ENCODE measurements at regions not wholly inside any gene's neighbourhood (a gene's known extent, or its start where the extent isn't known, plus 50 kb on each side); places are given as distances from the start of the nearest gene placed in this dataset.

- Histone ChIP-seq H3K36me3 (ENCODE audit: insufficient read depth, low read length) (no peaks in the 10 kb centered on the region), H3K27ac (ENCODE audit: low read depth, low read length) (no peak overlapping the region), H3K4me1 (ENCODE audit: insufficient read depth, low read length) (no peaks in the 10 kb centered on the region), H3K9me3 (ENCODE audit: insufficient read depth, low read depth, low read length) (no peaks in the 10 kb centered on the region), H3K27me3 (ENCODE audit: insufficient read depth, low read length) (no peaks in the 10 kb centered on the region), H3K4me3 (ENCODE audit: insufficient read depth, low read depth, low read length) (no peak overlapping the region), H3K9ac (ENCODE audit: low read length) (no peak overlapping the region), H3K79me2 (ENCODE audit: insufficient read depth, low read length) (no peaks in the 10 kb centered on the region), H2AFZ (ENCODE audit: low read depth, low read length) (no peak overlapping the region), H4K20me1 (ENCODE audit: insufficient read depth, low read length) (no peaks in the 10 kb centered on the region), H3K4me2 (ENCODE audit: low read length) (no peak overlapping the region)
- H3K4me1 Mint-ChIP-seq (ENCODE audit: low read depth, unreplicated experiment) = peaks cover 17% of the 10 kb centered on the region
- DNase-seq (ENCODE audit: low read depth) = peak; percentile 26
- H3K36me3 Mint-ChIP-seq (ENCODE audit: low read depth, unreplicated experiment) = no peaks in the 10 kb centered on the region
- no peak for FAIRE-seq
- peak overlapping the region; percentile 41 for H3K27ac Mint-ChIP-seq (ENCODE audit: unreplicated experiment)
- no peak overlapping the region for H3K4me3 Mint-ChIP-seq (ENCODE audit: unreplicated experiment)
- H3K27me3 Mint-ChIP-seq (ENCODE audit: low read depth, unreplicated experiment) = no peaks in the 10 kb centered on the region
- TF ChIP-seq EZH2 (IDR thresholded peaks at IDR 0.05; ENCODE audit: insufficient read depth, low read length) (no peak), CTCF (IDR thresholded peaks at IDR 0.05; ENCODE audit: insufficient read depth, low read depth, low read length) (no peak)
- H3K9me3 Mint-ChIP-seq (ENCODE audit: unreplicated experiment) = no peaks in the 10 kb centered on the region
Measured at GRCh38 chr6:10323018-10323417, 91.9 kb downstream of the TFAP2A start.

GRCh38 chr6:10320291-10320690 lies 94.6 kb downstream of the TFAP2A start:
- Histone ChIP-seq H3K4me3 (ENCODE audit: insufficient read depth, low read depth, low read length) (no peak overlapping the region), H3K4me2 (ENCODE audit: low read length) (no peak overlapping the region), H3K36me3 (ENCODE audit: insufficient read depth, low read length) (no peaks in the 10 kb centered on the region), H3K4me1 (ENCODE audit: insufficient read depth, low read length) (peaks cover 9% of the 10 kb centered on the region), H3K27me3 (ENCODE audit: insufficient read depth, low read length) (no peaks in the 10 kb centered on the region), H3K9me3 (ENCODE audit: insufficient read depth, low read depth, low read length) (no peaks in the 10 kb centered on the region), H3K9ac (ENCODE audit: low read length) (no peak overlapping the region), H4K20me1 (ENCODE audit: insufficient read depth, low read length) (no peaks in the 10 kb centered on the region), H3K79me2 (ENCODE audit: insufficient read depth, low read length) (no peaks in the 10 kb centered on the region), H3K27ac (ENCODE audit: low read depth, low read length) (no peak overlapping the region), H2AFZ (ENCODE audit: low read depth, low read length) (no peak overlapping the region)
- no peak for TF ChIP-seq EZH2 (IDR thresholded peaks at IDR 0.05; ENCODE audit: insufficient read depth, low read length)
- TF ChIP-seq CTCF (IDR thresholded peaks at IDR 0.05; ENCODE audit: insufficient read depth, low read depth, low read length) = no peak
- Mint-ChIP-seq H3K4me3 (ENCODE audit: unreplicated experiment) (no peak overlapping the region), H3K4me1 (ENCODE audit: low read depth, unreplicated experiment) (peaks cover 25% of the 10 kb centered on the region), H3K27ac (ENCODE audit: unreplicated experiment) (no peak overlapping the region), H3K9me3 (ENCODE audit: unreplicated experiment) (no peaks in the 10 kb centered on the region), H3K36me3 (ENCODE audit: low read depth, unreplicated experiment) (no peaks in the 10 kb centered on the region), H3K27me3 (ENCODE audit: low read depth, unreplicated experiment) (peaks cover 2% of the 10 kb centered on the region)
- no peak for FAIRE-seq
- DNase-seq (ENCODE audit: low read depth) = peak; percentile 39

- H3K4me3 Mint-ChIP-seq (ENCODE audit: unreplicated experiment) = no peak overlapping the region
- peak overlapping the region; percentile 31 for H3K27ac ChIP-seq (ENCODE audit: low read depth, low read length)
Measured at GRCh38 chr6:10316373-10316721, 98.5 kb downstream of the TFAP2A start.

More at GRCh38 chr6:10316373-10316721, 98.5 kb downstream of the TFAP2A start:
- H3K27ac Mint-ChIP-seq (ENCODE audit: unreplicated experiment) = no peak overlapping the region
- no peaks in the 10 kb centered on the region for H4K20me1 ChIP-seq (ENCODE audit: insufficient read depth, low read length)
- peaks cover 9% of the 10 kb centered on the region for H3K4me1 ChIP-seq (ENCODE audit: insufficient read depth, low read length)
- no peaks in the 10 kb centered on the region for H3K36me3 ChIP-seq (ENCODE audit: insufficient read depth, low read length)
- no peak overlapping the region for H3K4me3 ChIP-seq (ENCODE audit: insufficient read depth, low read depth, low read length)
- peak overlapping the region; percentile 50 for H2AFZ ChIP-seq (ENCODE audit: low read depth, low read length)
- TF ChIP-seq EZH2 (IDR thresholded peaks at IDR 0.05; ENCODE audit: insufficient read depth, low read length) (no peak), CTCF (IDR thresholded peaks at IDR 0.05; ENCODE audit: insufficient read depth, low read depth, low read length) (no peak)
- no peaks in the 10 kb centered on the region for H3K9me3 Mint-ChIP-seq (ENCODE audit: unreplicated experiment)
- H3K36me3 Mint-ChIP-seq (ENCODE audit: low read depth, unreplicated experiment) = no peaks in the 10 kb centered on the region
- peak overlapping the region; percentile 53 for H3K9ac ChIP-seq (ENCODE audit: low read length)
- H3K27me3 Mint-ChIP-seq (ENCODE audit: low read depth, unreplicated experiment) = peaks cover 2% of the 10 kb centered on the region
- H3K79me2 ChIP-seq (ENCODE audit: insufficient read depth, low read length) = no peaks in the 10 kb centered on the region
- no peaks in the 10 kb centered on the region for H3K9me3 ChIP-seq (ENCODE audit: insufficient read depth, low read depth, low read length)
- no peak for FAIRE-seq
- no peaks in the 10 kb centered on the region for H3K27me3 ChIP-seq (ENCODE audit: insufficient read depth, low read length)
- peak overlapping the region; percentile 79 for H3K4me2 ChIP-seq (ENCODE audit: low read length)
- DNase-seq (ENCODE audit: low read depth) = peak; percentile 95
- H3K4me1 Mint-ChIP-seq (ENCODE audit: low read depth, unreplicated experiment) = peaks cover 13% of the 10 kb centered on the region
